Tibial artery (tissue), 4 donors: ENCODE measurements at regions not wholly inside any gene's neighbourhood (a gene's known extent, or its start where the extent isn't known, plus 50 kb on each side); places are given as distances from the start of the nearest gene placed in this dataset.
"Not testable (repeated sequence)": the region's sequence is repeated elsewhere in the genome, so short reads cannot be mapped to it uniquely, and the experiment has no call there.

Experiments used
- DNase-seq, 2 donors: peaks; one replicate each; pipeline ENCODE4 v3.0.0-alpha.2; 2019
- H3K27ac ChIP-seq, 2 donors: fragments of 200-600 bp; sonication (generic) in 1 of 2; 1 replicate in 1 of 2; 2 replicates in 1 of 2; pipeline ENCODE4 v1.5.1; 2018 to 2019; ENCODE audit warnings: mild to moderate bottlenecking in 1 of 2
- H3K27me3 ChIP-seq, 2 donors: fragments of 200-600 bp; sonication (generic) in 1 of 2; one replicate each; pipeline versions ENCODE4 v1.5.1 to v1.6.0; 2016 to 2019
- H3K36me3 ChIP-seq, 3 donors: fragments of 200-600 bp; sonication (generic) in 2 of 3; one replicate each; pipeline ENCODE4 v1.5.1; 2016 to 2019; ENCODE audit warnings: mild to moderate bottlenecking in 2 of 3
- H3K4me1 ChIP-seq, 4 donors: fragments of 200-600 bp; sonication (generic) in 2 of 4; 1 replicate in 3 of 4; 2 replicates in 1 of 4; pipeline ENCODE4 v1.5.1; 2016 to 2019
- H3K4me3 ChIP-seq, 2 donors: fragments of 200-600 bp; sonication (generic) in 1 of 2; 1 replicate in 1 of 2; 2 replicates in 1 of 2; pipeline ENCODE4 v1.5.1; 2018 to 2019; ENCODE audit warnings: mild to moderate bottlenecking in 2 of 2
- H3K9me3 ChIP-seq, 3 donors: fragments of 200-600 bp; sonication (generic) in 1 of 3; one replicate each; pipeline ENCODE4 v1.5.1; 2016 to 2019
- CTCF ChIP-seq, 2 experiments: fragments of 200-600 bp in 1 of 2; fragments of 450-650 bp in 1 of 2; IDR thresholded peaks; one replicate each; pipeline ENCODE4 v1.5.1; 2017 to 2019; ENCODE audit warnings: antibody characterized with exemption in 2 of 2, mild to moderate bottlenecking in 1 of 2, moderate library complexity in 1 of 2
- intact Hi-C: fragments of 100-400 bp; cut with DNase I; formaldehyde crosslinking; loops from one replicate; pipeline ENCODE4 v1.15.0; 2023; ENCODE audit warnings: low total_unique reads

GRCh38 chr9:83191154-83191553 lies 128.2 kb upstream of the RASEF start:
- TF ChIP-seq CTCF (IDR thresholded peaks at IDR 0.05): no peak
- Histone ChIP-seq H3K36me3 (no peaks in the 10 kb centered on the region), H3K4me1 (no peaks in the 10 kb centered on the region), H3K27me3 (peaks cover 0 to 16% of the 10 kb centered on the region in 2 donors), H3K27ac (no peak overlapping the region), H3K4me3 (no peak overlapping the region), H3K9me3 (no peaks in the 10 kb centered on the region)
- no peak for DNase-seq
- intact Hi-C loops: no loop called here

GRCh38 chr9:83189026-83189425 lies 126.1 kb upstream of the RASEF start:
- peaks cover 0 to 12% of the 10 kb centered on the region in 2 donors for H3K27me3 ChIP-seq
- intact Hi-C loops, H3K4me3 ChIP-seq, H3K27ac ChIP-seq, H3K4me1 ChIP-seq, H3K9me3 ChIP-seq, DNase-seq, H3K36me3 ChIP-seq: not testable (repeated sequence)

- Histone ChIP-seq H3K36me3 (no peaks in the 10 kb centered on the region), H3K27me3 (peaks cover 0 to 10% of the 10 kb centered on the region in 2 donors), H3K27ac (no peak overlapping the region), H3K9me3 (no peaks in the 10 kb centered on the region), H3K4me1 (no peaks in the 10 kb centered on the region), H3K4me3 (no peak overlapping the region)
- no peak for TF ChIP-seq CTCF (IDR thresholded peaks at IDR 0.05)
- DNase-seq: no peak
- intact Hi-C loops: no loop called here
These were observed 125.3 kb upstream of the RASEF start for GRCh38 chr9:83188277-83188676.

GRCh38 chr9:83186155-83186737 lies 123.3 kb upstream of the RASEF start:
- H3K4me3 ChIP-seq: no peak overlapping the region

GRCh38 chr9:83185488-83186154 lies 122.7 kb upstream of the RASEF start:
- no peak for TF ChIP-seq CTCF (IDR thresholded peaks at IDR 0.05)
- DNase-seq: no peak
- intact Hi-C loops: no loop called here
- Histone ChIP-seq H3K36me3 (no peaks in the 10 kb centered on the region), H3K9me3 (no peaks in the 10 kb centered on the region), H3K4me3 (no peak overlapping the region), H3K27me3 (peaks cover 0 to 4% of the 10 kb centered on the region in 2 donors), H3K27ac (no peak overlapping the region), H3K4me1 (no peaks in the 10 kb centered on the region)

More at GRCh38 chr9:83186155-83186737, 123.3 kb upstream of the RASEF start:
- Histone ChIP-seq H3K27me3 (peaks cover 0 to 4% of the 10 kb centered on the region in 2 donors), H3K36me3 (no peaks in the 10 kb centered on the region), H3K9me3 (no peaks in the 10 kb centered on the region), H3K4me1 (no peaks in the 10 kb centered on the region), H3K27ac (no peak overlapping the region)
- no peak for TF ChIP-seq CTCF (IDR thresholded peaks at IDR 0.05)
- intact Hi-C loops: no loop called here
- DNase-seq: no peak

GRCh38 chr9:83183621-83184020 lies 120.7 kb upstream of the RASEF start:
- Histone ChIP-seq H3K27ac (no peak overlapping the region), H3K36me3 (no peaks in the 10 kb centered on the region), H3K27me3 (peaks cover 0 to 4% of the 10 kb centered on the region in 2 donors), H3K9me3 (no peaks in the 10 kb centered on the region), H3K4me1 (no peaks in the 10 kb centered on the region), H3K4me3 (no peak overlapping the region)
- TF ChIP-seq CTCF (IDR thresholded peaks at IDR 0.05): no peak
- intact Hi-C loops: no loop called here
- no peak for DNase-seq
